DOHH2 (cell line): ENCODE measurements at regions not wholly inside any gene's neighbourhood (a gene's known extent, or its start where the extent isn't known, plus 50 kb on each side); places are given as distances from the start of the nearest gene placed in this dataset.

Experiments
- EZH2phosphoT487 ChIP-seq: fragments of 200-600 bp; sonication (generic); IDR thresholded peaks from 2 replicates; pipeline ENCODE4 v1.6.1; 2017; ENCODE audit warnings: borderline replicate concordance, mild to moderate bottlenecking, antibody characterized with exemption, low read length, moderate library complexity, mixed read lengths
- TF ChIP-seq, protein P1 (sequence below): fragments of 200-600 bp; sonication (generic); IDR thresholded peaks from one replicate; pipeline ENCODE4 v1.5.1; 2014; ENCODE audit warnings: antibody characterized with exemption, mild to moderate bottlenecking, low read depth, low read length; ENCODE audit not compliant: poor library complexity, severe bottlenecking

DNA sequence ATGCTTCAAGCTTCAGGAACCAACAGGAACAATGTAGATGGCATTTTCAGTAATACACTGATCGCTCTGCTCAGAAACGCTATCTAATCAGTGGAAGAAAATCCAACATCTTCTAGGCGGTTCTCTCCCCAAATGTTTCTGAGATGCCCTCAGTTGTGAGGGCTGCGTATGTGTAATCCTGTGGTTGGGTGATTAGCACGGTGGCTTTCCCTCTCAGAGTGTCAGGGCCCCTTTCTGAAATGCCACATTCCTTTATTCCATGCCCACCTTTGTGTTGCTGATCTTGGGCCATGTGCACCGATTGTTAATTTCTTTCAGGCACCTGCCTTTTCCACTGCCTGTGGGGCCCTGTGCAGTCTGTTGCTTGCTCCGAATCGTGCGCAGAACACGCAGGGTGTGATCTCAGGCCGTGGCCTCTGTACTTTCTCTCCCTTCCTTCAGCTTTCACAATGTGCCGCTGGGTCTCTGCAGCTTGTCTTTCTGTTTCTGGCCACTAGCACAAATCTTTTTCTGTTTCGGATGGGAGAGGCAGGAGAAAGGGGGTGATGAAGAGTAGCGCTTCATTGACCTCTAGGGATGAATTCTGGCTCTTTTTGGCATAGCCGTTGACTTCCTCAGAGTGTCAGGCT is 324.0 kb downstream of the PARP8 start:
- no peak for TF ChIP-seq EZH2phosphoT487
- TF ChIP-seq, protein P1, sequence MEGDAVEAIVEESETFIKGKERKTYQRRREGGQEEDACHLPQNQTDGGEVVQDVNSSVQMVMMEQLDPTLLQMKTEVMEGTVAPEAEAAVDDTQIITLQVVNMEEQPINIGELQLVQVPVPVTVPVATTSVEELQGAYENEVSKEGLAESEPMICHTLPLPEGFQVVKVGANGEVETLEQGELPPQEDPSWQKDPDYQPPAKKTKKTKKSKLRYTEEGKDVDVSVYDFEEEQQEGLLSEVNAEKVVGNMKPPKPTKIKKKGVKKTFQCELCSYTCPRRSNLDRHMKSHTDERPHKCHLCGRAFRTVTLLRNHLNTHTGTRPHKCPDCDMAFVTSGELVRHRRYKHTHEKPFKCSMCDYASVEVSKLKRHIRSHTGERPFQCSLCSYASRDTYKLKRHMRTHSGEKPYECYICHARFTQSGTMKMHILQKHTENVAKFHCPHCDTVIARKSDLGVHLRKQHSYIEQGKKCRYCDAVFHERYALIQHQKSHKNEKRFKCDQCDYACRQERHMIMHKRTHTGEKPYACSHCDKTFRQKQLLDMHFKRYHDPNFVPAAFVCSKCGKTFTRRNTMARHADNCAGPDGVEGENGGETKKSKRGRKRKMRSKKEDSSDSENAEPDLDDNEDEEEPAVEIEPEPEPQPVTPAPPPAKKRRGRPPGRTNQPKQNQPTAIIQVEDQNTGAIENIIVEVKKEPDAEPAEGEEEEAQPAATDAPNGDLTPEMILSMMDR = no peak
